ENCODE measurements at regions not wholly inside any gene's neighbourhood (a gene's known extent, or its start where the extent isn't known, plus 50 kb on each side); places are given as distances from the start of the nearest gene placed in this dataset.

DNA sequence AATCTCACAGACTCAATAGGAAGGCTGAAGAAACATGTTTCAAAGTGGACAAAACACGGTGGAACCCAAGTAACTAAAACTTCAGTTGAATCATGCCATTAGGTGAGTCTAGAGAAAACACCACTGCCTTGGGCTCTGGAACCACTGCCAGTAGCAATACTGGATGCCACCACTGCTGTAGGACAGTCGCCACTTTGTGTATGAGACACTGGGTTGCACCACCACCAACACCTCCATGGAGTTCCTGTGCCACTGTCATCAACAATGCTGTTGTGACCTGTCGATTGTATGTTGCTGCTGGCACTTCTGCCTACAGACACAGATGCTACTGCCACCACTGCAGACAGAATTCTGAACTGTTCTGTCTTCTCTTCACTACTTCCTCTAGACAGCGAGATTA, 686.7 kb downstream of the METTL4 start:
- DNase-seq: no peak

DNA sequence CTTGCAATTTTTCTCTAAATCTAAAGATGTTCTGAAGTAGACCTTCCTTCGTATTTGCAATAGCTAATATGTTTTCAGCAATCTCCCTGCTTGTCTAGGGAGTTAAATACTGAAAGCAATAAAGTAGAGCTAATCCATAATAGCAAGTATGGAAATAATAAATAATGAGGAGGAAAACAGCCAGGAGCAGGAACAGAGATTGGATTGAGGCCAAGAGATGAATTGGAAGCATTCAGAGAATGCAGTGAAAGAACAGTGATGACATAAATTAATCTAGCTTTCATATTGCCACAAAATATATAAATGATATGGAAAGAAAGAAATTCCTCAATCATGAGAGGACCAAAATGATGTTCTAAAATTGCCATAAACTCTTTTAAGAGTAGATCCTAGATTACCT, 679.7 kb downstream of the METTL4 start:
- DNase-seq: no peak

DNA sequence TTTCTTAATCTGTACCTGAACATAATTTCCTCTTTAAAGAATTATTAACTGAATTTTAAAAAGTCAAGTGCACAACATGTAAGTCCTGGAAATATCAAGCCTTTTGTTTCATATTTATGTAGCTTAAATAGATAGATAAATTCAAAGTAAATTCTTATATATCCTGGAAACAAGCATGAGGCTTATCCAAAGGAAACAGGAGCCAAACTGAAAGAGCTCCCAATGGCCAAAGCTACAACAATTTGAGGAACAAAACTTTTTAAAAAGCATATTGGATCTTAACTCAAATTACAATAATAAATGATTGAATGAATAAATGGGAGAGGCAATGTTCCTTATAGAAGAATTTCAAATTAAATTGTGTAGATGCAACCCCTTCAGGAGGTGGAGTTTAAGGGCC, 679.1 kb downstream of the METTL4 start:
- DNase-seq: no peak

DNA sequence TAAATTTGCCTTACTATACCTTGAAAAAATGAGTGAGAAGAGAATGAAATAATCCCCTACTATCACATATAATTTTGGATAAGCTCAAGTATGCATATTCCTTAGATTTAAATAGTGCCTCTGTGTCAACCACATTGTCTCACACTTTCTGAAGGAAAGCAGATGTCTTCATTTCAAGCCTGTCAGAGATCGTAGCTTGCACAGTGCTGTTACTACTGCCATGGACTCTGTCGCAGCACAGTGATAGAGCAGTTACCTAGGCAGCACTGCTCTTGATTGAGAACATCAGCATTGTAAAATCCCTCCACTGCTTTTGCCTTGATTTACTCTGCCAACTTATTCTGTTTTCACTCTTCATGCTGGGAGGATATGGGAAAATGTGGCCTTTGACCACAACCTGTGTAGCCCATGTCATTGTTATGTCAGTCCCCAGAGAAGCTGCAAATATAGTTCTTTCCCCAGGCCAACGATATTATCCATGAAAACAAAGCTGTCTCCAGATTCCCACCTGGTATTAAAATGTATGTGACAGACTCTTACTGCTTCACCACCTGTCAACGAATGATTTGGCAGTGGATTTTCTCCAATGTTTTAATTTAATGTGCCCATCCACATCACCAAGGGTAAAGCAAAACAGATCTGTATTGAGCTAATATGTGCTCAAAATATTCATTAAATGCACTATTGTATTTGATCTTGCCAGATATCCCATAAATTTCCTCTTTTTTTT, 675.7 kb downstream of the METTL4 start:
- no peak for DNase-seq

DNA sequence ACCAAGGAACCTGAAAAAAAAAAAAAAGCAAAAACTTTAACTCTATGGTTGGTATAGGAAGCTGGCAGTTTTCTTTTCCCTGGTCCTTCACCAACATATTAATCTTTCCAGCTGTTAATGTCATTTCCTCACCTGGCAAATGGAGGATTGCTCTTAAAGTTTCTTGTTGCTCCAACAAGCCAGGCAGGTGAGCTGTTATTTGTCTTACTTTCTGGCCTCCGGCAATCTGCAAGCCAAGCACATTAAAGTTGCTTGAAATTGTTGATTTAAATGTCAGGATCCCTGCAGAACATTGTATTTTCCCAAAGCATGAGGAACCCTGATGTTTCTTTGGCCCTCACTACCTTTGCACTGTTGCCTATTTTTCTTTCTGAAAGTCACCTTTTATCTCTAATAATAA, 664.9 kb downstream of the METTL4 start:
- DNase-seq: no peak

DNA sequence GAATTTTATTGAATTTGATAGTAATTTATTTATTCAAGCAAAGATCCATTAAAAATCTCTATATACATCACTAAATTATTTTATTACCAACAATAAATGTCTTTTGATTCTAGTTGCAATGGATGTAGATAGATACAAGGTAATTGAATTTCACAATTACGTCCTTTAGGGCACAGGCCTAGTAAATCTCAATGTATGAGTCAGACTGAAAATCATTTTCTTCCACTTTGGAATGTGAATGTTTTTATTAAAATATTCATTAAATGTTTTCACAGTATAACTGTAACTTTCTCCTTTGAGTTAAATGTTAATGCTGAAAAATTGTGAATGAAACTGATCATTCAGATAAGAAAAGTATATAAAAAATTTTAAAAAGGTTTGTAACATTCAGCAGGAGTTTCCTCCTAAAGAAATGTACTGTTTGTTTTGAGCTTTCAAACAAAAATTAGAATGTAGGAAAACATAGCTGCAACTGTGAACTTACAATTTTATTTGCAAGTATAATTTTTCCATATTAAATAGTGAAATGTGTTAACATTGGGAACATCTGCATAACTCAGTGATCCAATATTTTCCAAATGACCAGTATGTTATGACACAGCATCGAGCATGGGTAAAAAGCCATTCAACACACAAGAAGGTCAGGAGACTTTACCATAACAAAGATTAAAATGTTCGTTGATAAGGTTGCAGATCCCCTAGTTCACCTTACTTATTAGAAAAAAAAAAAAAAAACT, 663.7 kb downstream of the METTL4 start:
- DNase-seq: no peak

DNA sequence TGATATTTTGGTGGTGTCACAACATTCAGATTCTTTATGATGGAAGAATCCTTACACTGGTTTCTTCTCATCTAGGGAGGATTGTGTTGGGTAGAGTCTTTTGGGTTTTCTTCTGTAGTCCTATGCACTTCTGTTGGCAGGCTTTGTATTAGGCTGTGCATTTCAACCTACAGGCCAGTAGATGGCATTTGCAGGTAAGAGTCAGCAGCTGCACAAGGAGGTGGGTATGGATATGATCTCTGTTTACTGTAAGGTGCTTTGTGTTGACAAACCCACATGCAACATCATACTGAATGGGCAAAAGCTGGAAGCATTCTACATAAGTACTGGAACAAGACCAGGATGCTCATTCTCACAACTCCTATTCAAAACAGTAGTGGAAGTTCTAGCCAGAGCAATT, 656.8 kb downstream of the METTL4 start:
- peak; percentile 13 for DNase-seq

DNA sequence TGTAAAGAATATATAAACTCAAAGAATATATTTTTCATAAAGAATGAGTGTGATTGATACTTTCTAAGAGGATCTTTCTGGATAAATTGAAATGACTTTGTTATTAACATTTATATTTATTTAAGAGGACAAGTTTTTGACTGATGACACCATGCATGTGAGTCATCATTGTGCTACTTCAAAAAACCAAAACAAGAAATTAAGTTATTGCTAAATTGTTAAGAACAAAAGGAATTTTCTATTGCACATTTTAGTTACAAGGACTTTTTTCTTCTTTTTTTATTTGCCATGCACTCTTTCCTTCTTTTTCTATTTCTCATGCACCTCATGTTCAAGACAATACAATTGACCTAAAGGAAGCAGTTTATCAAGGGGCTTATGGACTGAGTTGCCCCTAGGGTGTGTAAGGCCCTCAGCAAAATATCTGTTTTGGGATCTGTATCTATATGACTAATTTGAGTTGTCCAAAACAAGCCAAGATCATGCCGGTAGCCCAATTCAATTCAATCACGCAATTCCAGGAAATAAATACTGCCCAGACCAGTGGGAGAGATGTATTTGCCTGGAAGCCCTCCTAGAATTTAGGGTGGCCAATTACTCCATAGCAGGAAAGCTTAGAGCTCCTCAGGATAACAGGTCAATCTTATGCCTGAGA, 654.3 kb downstream of the METTL4 start:
- no peak for DNase-seq

DNA sequence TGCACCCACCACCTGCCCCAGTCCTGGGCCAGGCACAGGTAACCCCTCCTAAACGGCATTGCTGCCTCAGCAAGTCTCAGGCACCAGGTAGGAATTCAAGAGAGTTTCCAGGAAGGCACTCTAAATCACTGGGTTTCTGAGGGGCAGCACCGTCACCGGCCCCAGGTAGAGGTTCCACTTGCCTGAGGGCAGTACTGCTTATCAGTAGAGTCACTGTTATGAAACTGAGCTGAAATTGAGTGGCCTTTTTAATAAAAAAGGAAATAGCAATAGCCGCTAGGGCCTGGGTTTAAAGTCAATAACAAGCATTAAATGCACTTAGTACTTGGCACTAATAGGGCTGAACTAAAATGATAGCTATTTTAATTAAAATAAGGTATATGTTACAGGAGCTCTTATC, 653.7 kb downstream of the METTL4 start:
- DNase-seq: no peak

DNA sequence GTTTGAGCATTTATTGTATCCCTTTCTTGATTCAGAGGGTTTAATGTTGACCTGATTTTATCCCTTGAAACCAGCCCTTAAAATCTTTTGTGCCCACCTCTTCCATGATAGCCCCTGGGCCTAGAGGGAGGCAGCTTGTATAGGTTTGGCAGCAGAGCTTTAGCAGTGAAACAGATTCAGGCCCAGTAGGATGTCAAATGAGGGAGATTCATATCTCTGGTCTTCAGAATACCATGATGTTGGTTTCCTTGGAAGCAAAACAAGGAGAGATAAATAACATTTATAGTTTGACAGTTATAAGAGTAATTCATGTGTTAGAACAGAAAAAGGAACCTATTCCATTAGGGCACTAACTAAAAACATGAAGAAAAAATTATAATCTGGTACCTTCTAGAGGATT, 649.2 kb downstream of the METTL4 start:
- no peak for DNase-seq

DNA sequence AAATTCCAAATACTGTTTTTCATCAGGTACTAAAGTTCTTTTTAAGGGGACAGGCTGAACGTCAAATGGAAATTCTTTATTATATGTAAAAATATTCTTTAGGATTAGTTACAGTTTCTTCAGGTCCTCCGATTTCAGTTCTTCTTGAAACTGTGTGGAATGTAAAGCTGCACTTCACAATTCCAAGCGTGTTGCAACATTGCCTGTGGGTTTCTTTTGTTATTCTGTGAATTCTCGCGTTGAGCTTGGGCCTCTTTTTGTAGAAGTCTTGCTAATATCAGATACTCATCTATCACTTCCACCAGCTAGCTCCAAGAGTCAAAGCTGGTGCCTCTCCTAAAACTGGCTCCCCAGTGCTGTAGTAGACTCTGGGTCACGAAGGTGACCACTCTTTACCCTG, 642.6 kb downstream of the METTL4 start:
- DNase-seq: no peak

DNA sequence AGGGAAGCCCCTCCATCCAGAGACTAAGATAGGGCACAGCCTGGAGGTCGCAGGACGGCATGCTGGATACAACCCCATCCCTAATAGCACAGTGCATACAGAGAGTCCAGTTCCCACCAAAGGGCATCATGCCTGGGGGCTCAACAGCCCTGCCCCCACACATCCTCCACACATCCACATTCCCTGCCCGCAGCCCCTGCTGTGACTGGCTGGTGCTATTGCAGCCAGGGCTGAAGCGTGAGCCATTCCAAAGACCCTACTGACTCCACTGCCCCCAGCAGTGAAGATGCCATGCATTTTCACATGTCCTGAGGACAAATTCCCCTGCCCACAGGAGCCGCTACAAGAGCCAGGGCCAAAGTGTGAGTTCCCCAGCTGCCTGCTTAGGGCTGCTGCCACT, 641.6 kb downstream of the METTL4 start:
- DNase-seq: no peak

DNA sequence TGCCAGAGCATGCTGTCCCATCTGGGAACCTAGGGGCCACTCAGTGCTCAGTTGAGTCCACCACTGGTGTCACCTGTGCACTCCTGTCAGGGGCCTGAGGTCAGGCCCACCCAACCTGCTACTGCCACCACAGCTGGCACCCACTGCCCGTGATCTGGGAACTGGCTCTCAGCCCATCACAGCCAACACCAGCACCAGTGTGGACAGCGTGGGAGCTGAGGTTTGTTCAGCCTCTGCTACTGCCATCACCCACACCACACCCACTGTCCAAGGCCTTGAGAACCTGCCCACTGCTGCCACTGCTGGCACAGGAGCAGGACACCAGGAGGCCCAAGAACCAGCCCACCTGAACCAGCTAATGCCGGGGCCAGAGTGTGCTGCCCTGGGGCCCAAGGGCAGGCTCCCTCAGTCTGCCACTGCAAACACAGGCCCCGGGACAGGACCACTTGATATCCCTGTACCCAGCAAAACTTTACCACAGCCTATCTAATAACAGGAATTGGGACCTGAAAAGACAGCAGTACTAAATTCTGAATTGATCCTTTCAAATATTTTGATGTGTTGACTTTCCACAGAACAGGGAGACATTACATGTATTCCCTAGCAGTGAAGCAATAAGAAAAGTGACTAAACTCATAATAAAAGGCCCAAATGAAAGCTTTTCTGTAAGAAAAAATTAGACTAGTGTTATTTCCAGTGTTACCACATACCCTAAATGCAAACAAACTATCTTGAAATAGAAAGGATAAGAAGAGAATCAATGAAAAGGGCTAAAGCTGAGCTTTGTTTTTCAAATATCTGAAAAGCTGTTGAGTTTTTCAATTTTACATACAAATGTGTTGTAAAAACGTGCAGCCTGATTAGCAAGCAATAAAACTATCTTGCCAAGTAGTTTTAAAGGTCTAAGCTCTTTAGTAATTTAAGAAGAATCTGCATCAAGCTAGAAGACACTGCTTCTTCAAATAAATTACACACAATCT, 640.7 kb downstream of the METTL4 start:
- DNase-seq: no peak

DNA sequence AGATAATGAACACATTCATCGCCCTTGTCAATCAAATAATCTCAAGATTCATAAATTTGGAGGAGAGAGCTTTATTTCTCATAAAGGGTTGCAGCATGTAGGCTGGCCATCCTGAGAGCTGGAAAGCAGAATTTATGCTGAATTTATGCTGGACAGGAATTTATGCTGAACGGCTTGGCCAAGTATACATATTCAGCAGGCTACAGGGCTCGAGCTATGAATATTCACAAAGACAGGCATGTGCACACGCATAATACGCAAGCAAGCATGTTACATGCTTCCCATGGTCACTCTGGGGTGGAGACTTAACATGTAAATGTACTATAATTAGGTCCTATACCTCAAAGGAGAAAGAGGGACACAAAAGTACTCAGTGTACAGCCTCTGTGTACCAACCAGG, 618.8 kb downstream of the METTL4 start:
- no peak for DNase-seq

DNA sequence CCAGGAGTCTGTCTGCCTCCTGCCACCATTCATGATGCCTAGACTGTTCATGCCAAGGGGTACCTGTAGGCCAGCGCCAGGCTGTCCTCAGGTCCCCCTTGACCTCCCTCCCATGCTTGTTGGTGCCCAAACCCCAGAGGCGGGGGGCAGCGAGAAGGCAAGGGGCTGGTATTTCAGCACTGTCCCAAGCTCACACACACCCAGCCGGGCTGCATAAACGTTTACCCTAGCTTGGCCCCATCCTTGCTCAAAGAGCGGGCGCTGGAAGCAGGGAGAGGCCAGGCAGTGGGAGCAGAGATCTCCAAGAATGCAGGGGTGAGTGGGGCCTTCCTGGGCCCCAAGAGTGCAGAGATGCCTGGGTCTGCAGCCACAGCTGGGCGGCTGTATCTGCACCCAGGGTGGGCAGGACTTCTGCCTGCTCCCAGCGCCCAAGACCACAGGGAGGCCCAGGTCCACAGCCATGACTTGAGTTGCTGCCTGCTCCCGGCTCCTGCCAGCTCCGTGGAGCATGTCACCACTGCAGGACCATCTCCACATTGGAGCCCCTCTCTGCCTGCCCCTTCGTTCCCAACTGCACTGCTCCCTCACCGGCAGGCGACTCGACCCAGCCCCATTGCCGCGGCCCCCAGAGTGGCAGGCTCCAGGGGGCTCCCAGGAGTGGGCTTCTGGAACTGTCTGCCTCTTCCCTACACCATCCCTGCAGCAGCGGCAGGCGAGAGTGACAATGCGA, 616.6 kb downstream of the METTL4 start:
- DNase-seq: no peak

DNA sequence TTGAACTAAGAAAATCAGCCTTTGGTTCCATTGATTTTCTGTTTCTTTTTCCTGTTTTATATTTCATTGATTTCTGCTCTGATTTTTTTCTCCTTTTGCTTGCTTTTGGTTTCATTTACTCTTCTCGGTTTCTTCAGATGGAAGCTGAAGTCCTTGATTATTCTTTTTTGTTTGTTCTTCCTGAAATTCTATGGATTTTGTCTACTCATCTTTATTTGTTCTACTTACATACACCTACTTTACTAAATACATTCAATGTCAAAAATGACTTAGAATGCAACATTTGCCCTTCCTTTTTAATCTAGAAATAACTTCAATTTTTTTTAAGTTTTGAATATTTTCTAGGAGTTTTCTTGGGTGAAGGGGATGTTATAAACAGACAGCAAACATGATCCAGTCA, 612.5 kb downstream of the METTL4 start:
- DNase-seq: no peak

DNA sequence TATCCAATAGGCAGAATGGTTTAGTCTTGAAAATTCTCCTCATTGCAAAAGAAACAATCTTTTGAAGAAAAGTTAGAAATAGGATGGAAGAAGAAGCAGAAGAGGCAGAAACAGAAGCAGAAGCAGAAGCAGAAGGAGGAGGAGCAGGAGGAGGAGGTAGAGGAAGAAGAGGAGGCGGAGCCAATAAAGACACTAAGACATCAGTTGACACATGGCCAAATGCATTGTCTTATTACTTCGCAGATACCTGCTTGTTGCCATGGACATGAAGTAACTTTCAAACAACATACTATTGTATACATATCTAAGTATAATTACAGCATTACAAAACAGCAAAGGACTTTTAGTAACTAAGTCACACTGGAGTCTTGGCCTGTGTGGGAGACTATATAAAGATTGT, 606.3 kb downstream of the METTL4 start:
- no peak for DNase-seq

DNA sequence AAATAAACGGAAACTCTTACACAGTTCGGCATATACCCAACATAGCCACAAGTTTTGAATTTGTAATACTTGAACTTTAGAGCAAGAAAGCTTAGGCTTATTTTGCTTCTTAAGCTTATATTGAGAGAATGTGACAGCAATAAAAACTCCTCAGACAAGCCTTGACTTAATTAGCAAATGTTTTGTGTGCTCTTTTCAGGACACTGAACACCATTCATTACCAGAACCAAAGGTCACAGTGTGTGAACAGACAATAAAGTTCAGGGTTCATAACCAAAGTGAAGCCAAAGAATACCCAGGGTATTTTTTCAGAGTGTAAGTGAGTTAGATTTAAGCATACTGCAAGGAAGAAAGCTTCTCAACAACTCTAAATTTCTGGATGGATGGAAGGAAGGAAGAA, 605.8 kb downstream of the METTL4 start:
- DNase-seq: no peak

DNA sequence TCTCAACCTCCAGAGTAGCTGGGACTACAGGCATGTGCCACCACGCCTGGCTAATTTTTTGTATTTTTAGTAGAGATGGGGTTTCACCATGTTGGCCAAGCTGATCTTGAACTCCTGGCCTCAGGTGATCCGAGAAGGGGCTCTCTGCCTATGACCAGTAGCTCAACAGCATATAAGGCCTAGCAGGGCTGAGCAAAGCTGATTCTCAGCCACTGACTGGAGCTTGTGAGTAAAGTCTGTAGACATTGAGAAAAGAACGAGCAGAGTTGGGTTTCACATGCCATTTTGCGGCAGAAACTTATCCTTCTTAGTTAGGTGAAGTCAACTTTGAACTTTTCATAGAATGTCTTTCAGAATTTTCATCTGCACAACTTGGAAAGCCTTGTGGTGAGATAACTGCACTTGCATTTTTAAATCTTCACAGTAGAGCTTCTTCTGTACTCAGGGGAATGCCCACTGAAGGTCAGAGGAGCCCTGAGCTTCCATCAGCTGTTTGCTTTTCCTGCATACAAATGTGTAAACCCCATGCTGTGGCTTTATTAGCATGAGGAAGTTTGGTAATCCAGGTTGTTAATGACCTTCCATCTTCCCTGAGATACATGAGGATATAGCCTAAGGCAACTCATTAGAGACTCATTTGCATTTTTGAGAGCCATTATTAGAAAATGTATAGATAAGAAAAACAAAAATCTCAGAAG, 602.4 kb downstream of the METTL4 start:
- no peak for DNase-seq

DNA sequence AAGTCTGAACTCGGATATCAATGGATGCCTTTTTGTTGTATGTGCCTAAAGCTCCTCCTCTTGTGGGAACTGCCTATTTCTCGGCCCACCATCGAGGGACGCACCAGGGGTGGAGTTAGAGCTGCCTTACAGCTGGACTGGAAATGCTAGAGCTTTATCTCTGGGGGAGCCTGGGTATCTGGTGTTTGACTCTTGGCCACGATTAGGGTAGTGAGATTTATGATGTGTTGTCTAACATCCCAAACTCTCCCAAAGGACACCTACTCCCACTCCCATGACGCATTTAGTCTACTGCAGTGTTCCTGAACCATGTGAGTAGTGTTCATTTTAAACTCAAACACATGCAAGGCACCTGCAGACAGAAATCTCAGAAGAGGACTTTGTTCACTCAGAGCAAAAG, 594.8 kb downstream of the METTL4 start:
- no peak for DNase-seq

DNA sequence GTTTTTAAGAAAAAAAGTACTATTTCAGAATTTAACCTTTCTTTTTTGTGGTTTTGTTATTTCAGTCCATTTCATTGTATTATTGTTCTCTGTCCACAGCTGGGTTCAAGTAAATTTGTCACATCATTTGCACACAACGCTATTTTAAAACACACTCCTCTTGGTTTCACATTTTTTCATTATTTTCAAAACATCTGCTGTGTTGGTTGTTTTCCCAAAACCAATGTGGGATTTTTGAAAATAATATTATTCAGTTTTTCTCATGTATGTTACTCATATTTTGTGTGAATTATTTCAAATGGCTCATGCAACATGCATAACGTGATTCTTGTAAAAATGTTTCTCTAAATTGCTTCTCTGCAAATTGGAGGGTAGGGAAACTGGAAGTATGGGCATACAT, 589.2 kb downstream of the METTL4 start:
- no peak for DNase-seq
